K562 (cell line): ENCODE measurements at regions not wholly inside any gene's neighbourhood (a gene's known extent, or its start where the extent isn't known, plus 50 kb on each side); places are given as distances from the start of the nearest gene placed in this dataset.

Source experiments
- CC2D1A ChIP-seq: fragments of 450-650 bp; IDR thresholded peaks from 2 replicates; pipeline ENCODE4 v1.6.1; 2017; ENCODE audit warnings: mild to moderate bottlenecking
- MYBL2 ChIP-seq, 2 experiments: fragments of 450-650 bp in 1 of 2; sonication (generic) in 1 of 2; formaldehyde crosslinking in 1 of 2; IDR thresholded peaks; 2 replicates each; pipeline versions ENCODE4 v1.6.1 to v1.8.1; 2017 to 2022; ENCODE audit warnings: borderline replicate concordance in 1 of 2, inconsistent platforms in 1 of 2, low read depth in 1 of 2, mild to moderate bottlenecking in 1 of 2, missing genetic modification reagents in 1 of 2, moderate library complexity in 1 of 2
- PML ChIP-seq: IDR thresholded peaks from 2 replicates; pipeline ENCODE4 v1.6.1; 2012; ENCODE audit warnings: low read length, inconsistent platforms
- ZBTB40 ChIP-seq, 2 experiments: fragments of 450-650 bp in 1 of 2; sonication (generic) in 1 of 2; formaldehyde crosslinking in 1 of 2; IDR thresholded peaks; 2 replicates each; pipeline versions ENCODE4 v1.7.1 to v1.9.0; 2016 to 2022; ENCODE audit warnings: inconsistent platforms in 1 of 2, mild to moderate bottlenecking in 1 of 2, missing genetic modification reagents in 1 of 2
- ZNF232 ChIP-seq: sonication (generic); formaldehyde crosslinking; IDR thresholded peaks from 2 replicates; pipeline ENCODE4 v1.8.0; 2022; ENCODE audit warnings: mild to moderate bottlenecking, missing genetic modification reagents

- peak; percentile 57; the same call in 1 of the 2 replicates for TF ChIP-seq ZBTB40 (IDR thresholded peaks at IDR 0.05)
- no peak for TF ChIP-seq ZBTB40 (CRISPR knock-in tag; IDR thresholded peaks at IDR 0.05)
- no peak for TF ChIP-seq MYBL2 (IDR thresholded peaks at IDR 0.05; ENCODE audit: low read depth)
- no peak for TF ChIP-seq MYBL2 (CRISPR knock-in tag; IDR thresholded peaks at IDR 0.05; ENCODE audit: borderline replicate concordance)
- no peak for TF ChIP-seq PML
- TF ChIP-seq ZNF232 (CRISPR knock-in tag): no peak
- TF ChIP-seq CC2D1A: no peak
Measured at GRCh38 chr7:156318426-156318825, 322.1 kb upstream of the RNF32 start (continued).
